ENCODE measurements at regions not wholly inside any gene's neighbourhood (a gene's known extent, or its start where the extent isn't known, plus 50 kb on each side); places are given as distances from the start of the nearest gene placed in this dataset.

DNA sequence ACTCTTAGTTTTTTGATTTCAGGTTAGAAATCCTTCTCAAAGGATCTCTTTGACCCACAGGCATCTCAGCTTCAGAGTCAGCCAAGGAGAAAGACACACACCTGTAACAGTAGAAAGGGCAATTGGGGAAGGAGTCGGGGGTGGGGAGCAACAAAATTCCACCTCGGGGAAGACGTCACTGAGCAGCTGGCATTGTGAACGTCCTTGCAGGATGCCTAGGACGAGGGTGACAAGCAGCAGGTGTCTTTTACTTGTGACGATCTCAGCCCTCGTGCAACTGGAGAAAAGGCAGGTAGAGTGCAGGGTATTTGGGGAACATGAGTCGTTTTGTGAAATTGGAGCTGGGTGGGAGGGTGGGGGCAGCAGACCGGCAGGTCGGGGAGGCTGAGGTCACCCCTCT, 627.0 kb downstream of the ACTR3B start:
- TF ChIP-seq ZFP3 (CRISPR knock-in tag; IDR thresholded peaks at IDR 0.05) (no peak), PPARA (CRISPR knock-in tag; IDR thresholded peaks at IDR 0.05; ENCODE audit: borderline replicate concordance) (no peak), ARNTL (CRISPR knock-in tag; IDR thresholded peaks at IDR 0.05; ENCODE audit: borderline replicate concordance, low read depth) (no peak), ZFP30 (CRISPR knock-in tag; IDR thresholded peaks at IDR 0.05) (no peak), ZC3H10 (CRISPR knock-in tag; IDR thresholded peaks at IDR 0.05) (no peak), ESRRG (CRISPR knock-in tag; IDR thresholded peaks at IDR 0.05) (no peak), SNAI2 (CRISPR knock-in tag; IDR thresholded peaks at IDR 0.05) (no peak), RARB (CRISPR knock-in tag; IDR thresholded peaks at IDR 0.05) (no peak), ISL1 (CRISPR knock-in tag; IDR thresholded peaks at IDR 0.05) (no peak)
- TF ChIP-seq, protein P1, sequence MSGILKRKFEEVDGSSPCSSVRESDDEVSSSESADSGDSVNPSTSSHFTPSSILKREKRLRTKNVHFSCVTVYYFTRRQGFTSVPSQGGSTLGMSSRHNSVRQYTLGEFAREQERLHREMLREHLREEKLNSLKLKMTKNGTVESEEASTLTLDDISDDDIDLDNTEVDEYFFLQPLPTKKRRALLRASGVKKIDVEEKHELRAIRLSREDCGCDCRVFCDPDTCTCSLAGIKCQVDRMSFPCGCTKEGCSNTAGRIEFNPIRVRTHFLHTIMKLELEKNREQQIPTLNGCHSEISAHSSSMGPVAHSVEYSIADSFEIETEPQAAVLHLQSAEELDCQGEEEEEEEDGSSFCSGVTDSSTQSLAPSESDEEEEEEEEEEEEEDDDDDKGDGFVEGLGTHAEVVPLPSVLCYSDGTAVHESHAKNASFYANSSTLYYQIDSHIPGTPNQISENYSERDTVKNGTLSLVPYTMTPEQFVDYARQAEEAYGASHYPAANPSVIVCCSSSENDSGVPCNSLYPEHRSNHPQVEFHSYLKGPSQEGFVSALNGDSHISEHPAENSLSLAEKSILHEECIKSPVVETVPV (CRISPR knock-in tag; IDR thresholded peaks at IDR 0.05), result no peak
- TF ChIP-seq, protein P2, sequence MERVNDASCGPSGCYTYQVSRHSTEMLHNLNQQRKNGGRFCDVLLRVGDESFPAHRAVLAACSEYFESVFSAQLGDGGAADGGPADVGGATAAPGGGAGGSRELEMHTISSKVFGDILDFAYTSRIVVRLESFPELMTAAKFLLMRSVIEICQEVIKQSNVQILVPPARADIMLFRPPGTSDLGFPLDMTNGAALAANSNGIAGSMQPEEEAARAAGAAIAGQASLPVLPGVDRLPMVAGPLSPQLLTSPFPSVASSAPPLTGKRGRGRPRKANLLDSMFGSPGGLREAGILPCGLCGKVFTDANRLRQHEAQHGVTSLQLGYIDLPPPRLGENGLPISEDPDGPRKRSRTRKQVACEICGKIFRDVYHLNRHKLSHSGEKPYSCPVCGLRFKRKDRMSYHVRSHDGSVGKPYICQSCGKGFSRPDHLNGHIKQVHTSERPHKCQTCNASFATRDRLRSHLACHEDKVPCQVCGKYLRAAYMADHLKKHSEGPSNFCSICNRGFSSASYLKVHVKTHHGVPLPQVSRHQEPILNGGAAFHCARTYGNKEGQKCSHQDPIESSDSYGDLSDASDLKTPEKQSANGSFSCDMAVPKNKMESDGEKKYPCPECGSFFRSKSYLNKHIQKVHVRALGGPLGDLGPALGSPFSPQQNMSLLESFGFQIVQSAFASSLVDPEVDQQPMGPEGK (CRISPR knock-in tag; IDR thresholded peaks at IDR 0.05; ENCODE audit: borderline replicate concordance), result no peak
- TF ChIP-seq, protein P3, sequence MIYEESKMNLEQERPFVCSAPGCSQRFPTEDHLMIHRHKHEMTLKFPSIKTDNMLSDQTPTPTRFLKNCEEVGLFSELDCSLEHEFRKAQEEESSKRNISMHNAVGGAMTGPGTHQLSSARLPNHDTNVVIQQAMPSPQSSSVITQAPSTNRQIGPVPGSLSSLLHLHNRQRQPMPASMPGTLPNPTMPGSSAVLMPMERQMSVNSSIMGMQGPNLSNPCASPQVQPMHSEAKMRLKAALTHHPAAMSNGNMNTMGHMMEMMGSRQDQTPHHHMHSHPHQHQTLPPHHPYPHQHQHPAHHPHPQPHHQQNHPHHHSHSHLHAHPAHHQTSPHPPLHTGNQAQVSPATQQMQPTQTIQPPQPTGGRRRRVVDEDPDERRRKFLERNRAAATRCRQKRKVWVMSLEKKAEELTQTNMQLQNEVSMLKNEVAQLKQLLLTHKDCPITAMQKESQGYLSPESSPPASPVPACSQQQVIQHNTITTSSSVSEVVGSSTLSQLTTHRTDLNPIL (CRISPR knock-in tag; IDR thresholded peaks at IDR 0.05; ENCODE audit: low read depth), result no peak

All from SK-N-SH treated with all-trans-retinoic acid at 6 μM for 48 hours (cell line).